Left lung (tissue), 4 donors: ENCODE measurements at regions not wholly inside any gene's neighbourhood (a gene's known extent, or its start where the extent isn't known, plus 50 kb on each side); places are given as distances from the start of the nearest gene placed in this dataset.

Experiments
- ATAC-seq: fragments of 200-7000 bp; cut with Tn5 transposase; one replicate; pipeline ENCODE4 v1.9.1; 2020; ENCODE audit warnings: moderate library complexity
- DNase-seq, 4 donors: peaks; one replicate each; pipeline ENCODE4 v3.0.0-alpha.2; 2013 to 2020
- H3K27ac ChIP-seq, 2 donors: fragments of 200-600 bp; sonication (generic) in 1 of 2; one replicate each; pipeline versions ENCODE4 v1.5.0 to v1.8.0; 2020 to 2021
- H3K27me3 ChIP-seq, 2 donors: fragments of 200-600 bp; sonication (generic) in 1 of 2; one replicate each; pipeline versions ENCODE4 v1.5.0 to v1.8.0; 2020 to 2021
- H3K36me3 ChIP-seq, 2 donors: fragments of 200-600 bp; sonication (generic) in 1 of 2; one replicate each; pipeline versions ENCODE4 v1.5.0 to v1.8.0; 2020 to 2021
- H3K4me1 ChIP-seq, 2 donors: fragments of 200-600 bp; one replicate each; pipeline ENCODE4 v1.8.0; 2021
- H3K4me3 ChIP-seq, 2 donors: fragments of 200-600 bp; sonication (generic) in 1 of 2; one replicate each; pipeline versions ENCODE4 v1.5.0 to v1.8.0; 2020 to 2021; ENCODE audit warnings: mild to moderate bottlenecking in 1 of 2
- H3K9me3 ChIP-seq, 2 donors: fragments of 200-600 bp; sonication (generic) in 1 of 2; one replicate each; pipeline versions ENCODE4 v1.5.0 to v1.8.0; 2020 to 2021
- intact Hi-C, 2 donors: fragments of 100-400 bp; cut with DNase I; formaldehyde crosslinking; loops; one replicate each; pipeline versions ENCODE4 v1.11.2 to v1.14.2; 2022
- TF ChIP-seq, protein P1 (sequence below), 2 donors: fragments of 200-600 bp; sonication (generic) in 1 of 2; IDR thresholded peaks; one replicate each; pipeline versions ENCODE4 v1.5.0 to v1.8.0; 2021; ENCODE audit warnings: antibody characterized with exemption in 2 of 2
- donor health status: DM: no; HTN: yes; CAD: no.
- donor health status: DM: no; HTN: no; CAD: no.

DNA sequence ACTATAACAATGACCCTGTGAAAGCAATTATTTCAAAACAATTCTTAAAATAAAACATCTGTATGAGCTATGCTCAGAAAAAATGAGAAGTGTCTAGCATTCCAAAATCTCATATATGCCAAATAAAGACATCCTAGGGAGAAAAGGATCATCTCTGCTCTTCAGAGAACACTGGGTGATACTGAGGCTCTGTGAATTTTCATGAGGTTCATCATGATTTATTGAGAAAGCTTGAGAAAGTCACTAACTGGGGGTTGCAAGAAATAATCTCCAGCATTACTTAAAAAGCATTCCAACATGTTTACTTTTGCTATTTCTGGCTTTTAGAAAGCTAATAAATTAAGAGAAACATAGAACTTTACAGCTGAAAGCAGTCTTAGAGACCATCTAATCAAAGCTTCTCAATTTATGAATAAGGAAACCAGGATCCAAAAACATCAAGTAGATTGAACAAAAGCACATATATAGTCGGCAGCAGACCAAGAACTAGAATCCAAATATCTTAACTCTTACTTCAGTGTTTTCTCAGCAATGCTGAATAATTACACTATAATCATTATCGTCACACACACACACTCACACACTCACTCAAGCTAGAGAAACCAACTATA lies 372.8 kb downstream of the NR2F1-AS1 start:
- intact Hi-C loops = no loop called here
- DNase-seq (peak in 2 of 4 donors; percentile 72 to 80), ATAC-seq (peak; percentile 29)
- Histone ChIP-seq H3K36me3 (no peaks in the 10 kb centered on the region), H3K4me1 (no peaks in the 10 kb centered on the region), H3K27me3 (no peaks in the 10 kb centered on the region), H3K27ac (peak overlapping the region in 1 of 2 donors; percentile 62), H3K4me3 (no peak overlapping the region), H3K9me3 (peaks cover 0 to 2% of the 10 kb centered on the region in 2 donors)
- TF ChIP-seq, protein P1, sequence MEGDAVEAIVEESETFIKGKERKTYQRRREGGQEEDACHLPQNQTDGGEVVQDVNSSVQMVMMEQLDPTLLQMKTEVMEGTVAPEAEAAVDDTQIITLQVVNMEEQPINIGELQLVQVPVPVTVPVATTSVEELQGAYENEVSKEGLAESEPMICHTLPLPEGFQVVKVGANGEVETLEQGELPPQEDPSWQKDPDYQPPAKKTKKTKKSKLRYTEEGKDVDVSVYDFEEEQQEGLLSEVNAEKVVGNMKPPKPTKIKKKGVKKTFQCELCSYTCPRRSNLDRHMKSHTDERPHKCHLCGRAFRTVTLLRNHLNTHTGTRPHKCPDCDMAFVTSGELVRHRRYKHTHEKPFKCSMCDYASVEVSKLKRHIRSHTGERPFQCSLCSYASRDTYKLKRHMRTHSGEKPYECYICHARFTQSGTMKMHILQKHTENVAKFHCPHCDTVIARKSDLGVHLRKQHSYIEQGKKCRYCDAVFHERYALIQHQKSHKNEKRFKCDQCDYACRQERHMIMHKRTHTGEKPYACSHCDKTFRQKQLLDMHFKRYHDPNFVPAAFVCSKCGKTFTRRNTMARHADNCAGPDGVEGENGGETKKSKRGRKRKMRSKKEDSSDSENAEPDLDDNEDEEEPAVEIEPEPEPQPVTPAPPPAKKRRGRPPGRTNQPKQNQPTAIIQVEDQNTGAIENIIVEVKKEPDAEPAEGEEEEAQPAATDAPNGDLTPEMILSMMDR (IDR thresholded peaks at IDR 0.05) = no peak

DNA sequence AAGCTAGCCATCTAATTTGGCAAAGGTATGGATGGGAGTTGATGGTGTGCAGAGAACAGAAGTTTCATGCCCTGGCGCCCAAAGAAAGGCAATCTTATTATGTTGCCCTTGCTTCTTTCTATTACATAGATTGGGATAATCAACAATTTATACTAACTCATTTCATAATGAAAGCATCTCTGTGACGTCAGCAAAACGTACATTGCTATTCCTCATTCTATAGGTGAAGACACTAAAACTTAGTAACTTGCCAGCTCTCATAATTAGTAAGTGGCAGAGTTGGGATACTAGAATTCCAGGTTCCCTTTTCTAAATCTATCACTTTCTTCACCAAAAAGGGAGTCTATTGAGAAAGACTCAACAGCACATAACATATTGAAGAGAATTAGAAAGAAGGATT lies 374.8 kb downstream of the NR2F1-AS1 start:
- intact Hi-C loops = no loop called here
- Histone ChIP-seq H3K27me3 (no peaks in the 10 kb centered on the region), H3K27ac (no peak overlapping the region), H3K9me3 (no peaks in the 10 kb centered on the region), H3K36me3 (no peaks in the 10 kb centered on the region), H3K4me1 (no peaks in the 10 kb centered on the region), H3K4me3 (no peak overlapping the region)
- TF ChIP-seq, protein P1 (IDR thresholded peaks at IDR 0.05) = no peak
- ATAC-seq (no peak), DNase-seq (no peak)

DNA sequence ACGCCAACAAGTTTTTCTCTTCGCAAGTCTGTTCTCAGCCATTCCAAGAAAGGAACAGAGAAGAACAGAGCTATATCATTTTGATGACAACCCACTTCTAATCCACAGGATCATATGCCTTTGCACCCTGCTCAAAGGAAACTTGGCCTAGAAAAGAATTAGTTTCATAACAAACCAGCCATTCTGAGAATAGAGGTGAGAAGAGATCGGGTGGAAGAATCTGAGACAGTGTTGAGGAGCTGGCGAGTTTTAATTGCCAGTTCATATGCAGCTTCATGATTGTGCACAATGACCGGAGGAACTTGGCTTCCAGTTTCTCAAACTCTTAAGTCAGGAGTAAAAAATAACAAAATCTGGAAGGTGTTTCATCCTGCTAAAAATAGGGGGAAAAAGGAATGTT lies 380.0 kb downstream of the NR2F1-AS1 start:
- no peak overlapping the region for H3K27ac ChIP-seq
- no peaks in the 10 kb centered on the region for H3K36me3 ChIP-seq
- no peak overlapping the region for H3K4me3 ChIP-seq
- no peaks in the 10 kb centered on the region for H3K9me3 ChIP-seq
- intact Hi-C loops = no loop called here
- no peaks in the 10 kb centered on the region for H3K4me1 ChIP-seq
- TF ChIP-seq, protein P1 (IDR thresholded peaks at IDR 0.05) = no peak
- no peak for ATAC-seq
- H3K27me3 ChIP-seq = no peaks in the 10 kb centered on the region
- no peak for DNase-seq

DNA sequence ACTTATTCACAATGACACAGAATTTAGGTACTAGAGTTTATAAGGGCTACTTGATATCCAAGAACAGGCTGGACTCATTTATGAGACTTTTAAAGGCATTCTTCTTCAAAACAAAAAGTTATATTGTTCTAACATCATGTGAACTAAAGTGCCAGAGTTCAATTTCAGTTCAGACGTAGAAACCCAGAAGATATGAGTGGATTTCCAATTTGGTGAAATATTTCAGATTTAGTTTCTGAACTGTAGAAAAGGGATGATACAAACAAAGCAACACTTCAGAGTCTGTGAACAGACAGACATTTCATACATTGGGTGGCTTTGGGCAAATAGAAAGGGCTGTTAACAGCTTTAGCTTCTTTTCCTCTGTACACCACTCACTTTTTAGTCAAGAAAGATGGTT lies 384.0 kb downstream of the NR2F1-AS1 start:
- no peaks in the 10 kb centered on the region for H3K36me3 ChIP-seq
- H3K4me3 ChIP-seq = no peak overlapping the region
- H3K27me3 ChIP-seq = no peaks in the 10 kb centered on the region
- H3K9me3 ChIP-seq = no peaks in the 10 kb centered on the region
- peaks cover 0 to 4% of the 10 kb centered on the region in 2 donors for H3K4me1 ChIP-seq
- DNase-seq (no peak), ATAC-seq (no peak)
- TF ChIP-seq, protein P1 (IDR thresholded peaks at IDR 0.05) = no peak
- intact Hi-C loops = no loop called here
- no peak overlapping the region for H3K27ac ChIP-seq

DNA sequence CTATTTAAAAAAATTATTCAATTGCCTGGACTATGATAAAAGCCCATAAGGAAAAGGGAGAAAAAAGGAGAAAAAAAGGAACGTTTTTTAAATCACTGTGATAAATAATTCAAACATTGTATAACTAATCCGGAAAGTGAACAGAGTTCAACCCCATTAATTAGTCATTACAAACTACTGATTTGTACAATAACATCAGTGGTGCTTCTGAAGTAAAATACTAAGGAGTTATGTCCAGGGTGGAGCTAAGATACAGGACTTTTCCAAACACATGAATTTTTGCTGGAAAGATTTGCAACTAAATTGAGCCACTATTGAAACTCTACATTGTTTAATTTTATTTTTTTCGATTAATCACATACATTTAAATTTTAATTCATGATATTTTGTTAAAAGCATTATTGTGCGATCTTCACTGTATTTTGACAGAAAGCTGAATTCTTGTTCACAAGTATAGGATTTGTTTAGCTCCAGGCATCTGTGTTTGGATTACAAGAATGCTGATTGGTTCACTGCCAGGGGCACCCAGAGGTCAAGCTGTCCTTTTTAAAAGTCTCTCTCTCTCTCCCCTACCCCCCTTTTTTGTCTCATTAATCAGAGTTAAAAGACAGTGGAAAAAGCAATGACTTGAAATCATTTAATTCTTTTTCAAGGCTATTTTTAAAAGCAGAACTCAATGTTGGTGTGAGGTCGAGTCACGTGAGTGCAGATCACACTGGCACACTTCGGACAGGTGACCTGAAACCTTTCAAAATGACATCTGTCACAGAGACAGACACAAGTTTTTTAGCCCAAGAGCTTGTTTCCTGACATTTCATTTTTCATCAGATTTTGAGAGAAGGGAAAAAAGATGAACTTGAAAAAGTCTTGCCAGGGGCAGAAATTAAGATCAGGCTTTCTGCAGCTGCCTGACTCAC lies 387.3 kb downstream of the NR2F1-AS1 start:
- ATAC-seq (no peak), DNase-seq (no peak)
- no peaks in the 10 kb centered on the region for H3K36me3 ChIP-seq
- H3K27me3 ChIP-seq = no peaks in the 10 kb centered on the region
- H3K27ac ChIP-seq = peak overlapping the region in 1 of 2 donors; percentile 58
- peaks cover 0 to 4% of the 10 kb centered on the region in 2 donors for H3K4me1 ChIP-seq
- H3K4me3 ChIP-seq = no peak overlapping the region
- no peaks in the 10 kb centered on the region for H3K9me3 ChIP-seq
- intact Hi-C loops = no loop called here
- TF ChIP-seq, protein P1 (IDR thresholded peaks at IDR 0.05) = no peak
